WI38 (cell line): ENCODE measurements at regions not wholly inside any gene's neighbourhood (a gene's known extent, or its start where the extent isn't known, plus 50 kb on each side); places are given as distances from the start of the nearest gene placed in this dataset.
"Not testable (repeated sequence)": the region's sequence is repeated elsewhere in the genome, so short reads cannot be mapped to it uniquely, and the experiment has no call there.

Experiments
- H3K4me3 ChIP-seq: 2 replicates; pipeline ENCODE4 v1.5.1; 2011; ENCODE audit warnings: low read depth, mild to moderate bottlenecking, control low read depth, low read length
- CTCF ChIP-seq: IDR thresholded peaks from 2 replicates; pipeline ENCODE4 v1.5.1; 2012; ENCODE audit warnings: low read depth, mild to moderate bottlenecking, control low read depth, low read length

- no peak overlapping the region for H3K4me3 ChIP-seq
- no peak for TF ChIP-seq CTCF
Measured at GRCh38 chr6:164078532-164079274, 664.2 kb downstream of the QKI start.

GRCh38 chr6:164076818-164077532 lies 662.5 kb downstream of the QKI start:
- not testable (repeated sequence) for H3K4me3 ChIP-seq

GRCh38 chr6:164075981-164076615 lies 661.6 kb downstream of the QKI start:
- TF ChIP-seq CTCF: no peak
- no peak overlapping the region for H3K4me3 ChIP-seq

DNA sequence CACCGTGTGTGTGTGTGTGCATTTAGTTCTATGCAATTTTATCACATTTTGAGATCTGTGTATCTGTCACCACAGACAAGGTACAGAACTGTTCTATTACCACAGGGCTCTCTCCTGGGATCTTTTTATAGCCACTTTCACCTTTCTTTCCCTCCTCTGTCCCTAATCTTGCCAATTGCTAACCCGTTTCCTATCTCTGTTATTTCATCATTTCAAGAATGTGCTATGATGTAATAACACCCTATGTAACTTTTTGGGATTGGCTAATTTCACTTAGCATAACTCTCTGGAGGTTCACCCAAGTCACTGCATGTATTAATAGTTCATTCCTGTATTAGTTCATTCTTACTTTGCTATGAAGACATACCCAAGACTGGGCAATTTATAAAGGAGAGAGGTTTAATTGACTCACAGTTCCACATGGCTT lies 657.7 kb downstream of the QKI start:
- no peak overlapping the region for H3K4me3 ChIP-seq
- TF ChIP-seq CTCF: no peak

GRCh38 chr6:164069350-164069990 lies 655.0 kb downstream of the QKI start:
- H3K4me3 ChIP-seq: no peak overlapping the region
- no peak for TF ChIP-seq CTCF

DNA sequence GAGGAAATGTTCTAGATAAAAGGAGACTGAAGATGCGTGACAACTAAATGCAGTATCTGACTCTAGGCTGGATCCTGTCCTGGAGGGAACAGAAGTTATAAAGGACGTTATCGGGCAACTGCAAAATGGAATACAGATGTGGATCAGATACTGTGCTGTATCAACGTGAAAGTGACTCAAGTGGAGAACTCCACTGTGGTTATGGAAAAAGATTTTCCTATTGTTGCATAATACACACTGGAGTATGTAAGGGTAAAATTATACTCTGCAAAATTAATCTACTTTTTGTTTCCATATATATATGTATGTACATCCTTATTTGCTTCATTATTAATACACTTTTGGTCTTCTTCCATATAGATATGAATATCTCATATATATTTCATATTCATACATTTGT lies 654.0 kb downstream of the QKI start:
- no peak overlapping the region for H3K4me3 ChIP-seq
- no peak for TF ChIP-seq CTCF

DNA sequence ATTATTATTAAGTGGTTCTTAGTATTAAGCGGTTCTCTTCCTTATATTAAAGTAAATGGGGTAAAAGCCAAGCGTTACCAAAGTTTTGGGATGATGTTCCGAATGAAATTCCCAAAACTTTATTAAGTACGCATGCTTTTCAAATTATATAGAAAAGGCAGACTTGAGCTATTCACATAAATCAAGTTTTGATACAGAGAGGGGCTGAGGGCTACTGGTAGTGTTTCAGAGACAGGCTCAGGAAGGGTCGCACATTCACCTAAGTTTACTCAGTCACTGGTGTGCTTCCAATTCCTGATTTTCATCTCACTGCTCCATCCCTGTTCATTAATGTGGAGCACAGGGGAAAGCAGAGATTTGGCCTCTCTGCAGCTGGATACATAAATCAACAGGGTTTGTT lies 652.2 kb downstream of the QKI start:
- no peak for TF ChIP-seq CTCF
- no peak overlapping the region for H3K4me3 ChIP-seq
